Skeletal muscle tissue (tissue), 3 donors: ENCODE measurements at regions not wholly inside any gene's neighbourhood (a gene's known extent, or its start where the extent isn't known, plus 50 kb on each side); places are given as distances from the start of the nearest gene placed in this dataset.

Experiments
- H3K27ac ChIP-seq: one replicate; pipeline ENCODE4 v1.7.0; 2013; ENCODE audit warnings: mild to moderate bottlenecking, low read depth, low read length, inconsistent platforms
- H3K27me3 ChIP-seq, 3 donors: one replicate each; pipeline ENCODE4 v1.7.0; 2013; ENCODE audit warnings: low read length in 3 of 3; ENCODE audit not compliant: control insufficient read depth in 3 of 3, insufficient read depth in 3 of 3
- H3K36me3 ChIP-seq, 3 donors: one replicate each; pipeline ENCODE4 v1.7.0; 2013; ENCODE audit warnings: low read length in 3 of 3; ENCODE audit not compliant: control insufficient read depth in 3 of 3, insufficient read depth in 3 of 3
- H3K4me1 ChIP-seq, 3 donors: one replicate each; pipeline ENCODE4 v1.7.0; 2013; ENCODE audit warnings: low read length in 3 of 3, mild to moderate bottlenecking in 3 of 3; ENCODE audit not compliant: control insufficient read depth in 3 of 3, insufficient read depth in 3 of 3
- H3K4me3 ChIP-seq, 3 donors: one replicate each; pipeline ENCODE4 v1.7.0; 2013; ENCODE audit warnings: low read length in 3 of 3
- H3K9ac ChIP-seq, 3 donors: one replicate each; pipeline ENCODE4 v1.7.0; 2013; ENCODE audit warnings: low read length in 3 of 3, mild to moderate bottlenecking in 3 of 3, moderate library complexity in 2 of 3, low read depth in 1 of 3
- H3K9me3 ChIP-seq, 3 donors: one replicate each; pipeline ENCODE4 v1.7.0; 2013; ENCODE audit warnings: low read length in 3 of 3; ENCODE audit not compliant: control insufficient read depth in 3 of 3
- donor health status: Osteomylitis.

GRCh38 chr14:30417999-30418398 is 141.0 kb upstream of the G2E3 start:
- Histone ChIP-seq H3K4me3 (no peak overlapping the region), H3K36me3 (no peaks in the 10 kb centered on the region), H3K9ac (no peak overlapping the region), H3K9me3 (no peaks in the 10 kb centered on the region), H3K27me3 (no peaks in the 10 kb centered on the region), H3K27ac (no peak overlapping the region), H3K4me1 (no peaks in the 10 kb centered on the region)

- no peak overlapping the region for H3K9ac ChIP-seq
- H3K27me3 ChIP-seq, result no peaks in the 10 kb centered on the region
- no peak overlapping the region for H3K4me3 ChIP-seq
- H3K27ac ChIP-seq, result no peak overlapping the region
- no peaks in the 10 kb centered on the region for H3K36me3 ChIP-seq
- no peaks in the 10 kb centered on the region for H3K4me1 ChIP-seq
- no peaks in the 10 kb centered on the region for H3K9me3 ChIP-seq
Observed at GRCh38 chr14:30419037-30419436, 139.9 kb upstream of the G2E3 start.

GRCh38 chr14:30420515-30420914 is 138.4 kb upstream of the G2E3 start:
- Histone ChIP-seq H3K36me3 (no peaks in the 10 kb centered on the region), H3K4me1 (no peaks in the 10 kb centered on the region), H3K27me3 (no peaks in the 10 kb centered on the region), H3K9ac (no peak overlapping the region), H3K4me3 (no peak overlapping the region), H3K9me3 (no peaks in the 10 kb centered on the region), H3K27ac (no peak overlapping the region)

- H3K27me3 ChIP-seq, result no peaks in the 10 kb centered on the region
- no peak overlapping the region for H3K27ac ChIP-seq
- peaks cover 0 to 2% (median 0%) of the 10 kb centered on the region in 3 donors for H3K9me3 ChIP-seq
- H3K4me1 ChIP-seq, result no peaks in the 10 kb centered on the region
- H3K9ac ChIP-seq, result no peak overlapping the region
- no peaks in the 10 kb centered on the region for H3K36me3 ChIP-seq
- no peak overlapping the region for H3K4me3 ChIP-seq
Observed at GRCh38 chr14:30426463-30426862, 132.5 kb upstream of the G2E3 start.

- no peaks in the 10 kb centered on the region for H3K36me3 ChIP-seq
- no peak overlapping the region for H3K4me3 ChIP-seq
- no peak overlapping the region for H3K9ac ChIP-seq
- no peaks in the 10 kb centered on the region for H3K27me3 ChIP-seq
- H3K9me3 ChIP-seq, result peaks cover 0 to 2% (median 0%) of the 10 kb centered on the region in 3 donors
- no peaks in the 10 kb centered on the region for H3K4me1 ChIP-seq
- no peak overlapping the region for H3K27ac ChIP-seq
Observed at GRCh38 chr14:30427401-30427800, 131.6 kb upstream of the G2E3 start.

GRCh38 chr14:30427846-30428245 is 131.1 kb upstream of the G2E3 start:
- H3K4me1 ChIP-seq, result no peaks in the 10 kb centered on the region
- no peak overlapping the region for H3K27ac ChIP-seq
- peaks cover 0 to 2% (median 0%) of the 10 kb centered on the region in 3 donors for H3K9me3 ChIP-seq
- H3K4me3 ChIP-seq, result no peak overlapping the region
- no peaks in the 10 kb centered on the region for H3K36me3 ChIP-seq
- no peaks in the 10 kb centered on the region for H3K27me3 ChIP-seq
- no peak overlapping the region for H3K9ac ChIP-seq

- no peak overlapping the region for H3K9ac ChIP-seq
- no peak overlapping the region for H3K4me3 ChIP-seq
- H3K27ac ChIP-seq, result no peak overlapping the region
- no peaks in the 10 kb centered on the region for H3K4me1 ChIP-seq
- no peaks in the 10 kb centered on the region for H3K36me3 ChIP-seq
- no peaks in the 10 kb centered on the region for H3K27me3 ChIP-seq
- peaks cover 0 to 2% (median 0%) of the 10 kb centered on the region in 3 donors for H3K9me3 ChIP-seq
Observed at GRCh38 chr14:30431552-30431951, 127.4 kb upstream of the G2E3 start.

GRCh38 chr14:30440961-30441360 is 118.0 kb upstream of the G2E3 start:
- no peak overlapping the region for H3K9ac ChIP-seq
- H3K4me1 ChIP-seq, result no peaks in the 10 kb centered on the region
- H3K9me3 ChIP-seq, result no peaks in the 10 kb centered on the region
- H3K27me3 ChIP-seq, result no peaks in the 10 kb centered on the region
- no peaks in the 10 kb centered on the region for H3K36me3 ChIP-seq
- H3K4me3 ChIP-seq, result no peak overlapping the region
- no peak overlapping the region for H3K27ac ChIP-seq

GRCh38 chr14:30443368-30444007 is 115.5 kb upstream of the G2E3 start:
- Histone ChIP-seq H3K36me3 (no peaks in the 10 kb centered on the region), H3K4me3 (no peak overlapping the region), H3K27me3 (no peaks in the 10 kb centered on the region), H3K27ac (no peak overlapping the region), H3K9me3 (no peaks in the 10 kb centered on the region), H3K9ac (no peak overlapping the region), H3K4me1 (no peaks in the 10 kb centered on the region)

- no peaks in the 10 kb centered on the region for H3K27me3 ChIP-seq
- no peak overlapping the region for H3K27ac ChIP-seq
- H3K9ac ChIP-seq, result no peak overlapping the region
- H3K4me3 ChIP-seq, result no peak overlapping the region
- no peaks in the 10 kb centered on the region for H3K4me1 ChIP-seq
- H3K9me3 ChIP-seq, result no peaks in the 10 kb centered on the region
- no peaks in the 10 kb centered on the region for H3K36me3 ChIP-seq
Observed at GRCh38 chr14:30444451-30444850, 114.5 kb upstream of the G2E3 start.
